ENCODE measurements at regions not wholly inside any gene's neighbourhood (a gene's known extent, or its start where the extent isn't known, plus 50 kb on each side); places are given as distances from the start of the nearest gene placed in this dataset.

DNA sequence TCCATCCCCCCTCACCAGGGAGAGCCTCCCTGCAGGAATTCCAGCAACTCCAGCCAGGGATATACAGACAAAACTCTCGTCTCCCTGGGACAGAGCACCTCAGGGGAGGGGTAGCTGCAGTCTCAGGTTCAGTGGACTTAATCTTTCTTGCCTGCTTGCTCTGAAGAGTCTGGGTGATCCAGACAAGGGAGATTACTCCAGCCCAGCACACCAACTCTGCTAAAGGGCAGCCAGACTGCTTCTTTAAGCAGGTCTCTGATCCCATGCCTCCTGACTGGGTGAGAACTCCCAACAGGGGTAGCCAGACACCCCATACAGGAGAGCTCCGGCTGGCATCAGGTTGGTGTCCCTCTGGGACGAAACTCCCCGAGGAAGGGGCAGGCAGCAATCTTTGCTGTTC is 888.7 kb downstream of the RAB28 start:
- DNase-seq (ENCODE audit: low read depth in 1 of 2, low spot score in 1 of 2) = no peak

DNA sequence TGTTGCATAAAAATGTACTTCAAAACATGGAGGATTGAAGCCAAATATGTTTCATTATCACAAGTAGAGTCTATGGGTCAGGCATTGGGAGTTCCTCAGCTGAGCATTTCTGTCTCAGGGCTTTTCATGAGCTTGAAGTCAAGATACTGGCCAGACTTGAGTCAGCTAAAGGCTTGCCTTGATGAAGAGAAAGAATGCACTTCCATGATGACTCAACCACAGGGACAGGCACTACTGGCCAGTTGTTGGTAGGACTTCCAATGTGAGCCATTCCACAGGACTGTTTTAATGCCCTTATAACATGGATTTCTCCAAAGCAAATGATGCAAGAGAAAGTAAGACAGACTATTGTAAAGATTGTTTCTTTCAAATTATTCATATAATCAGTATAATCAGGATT is 895.6 kb downstream of the RAB28 start:
- no peak for DNase-seq (ENCODE audit: low read depth in 1 of 2, low spot score in 1 of 2)

DNA sequence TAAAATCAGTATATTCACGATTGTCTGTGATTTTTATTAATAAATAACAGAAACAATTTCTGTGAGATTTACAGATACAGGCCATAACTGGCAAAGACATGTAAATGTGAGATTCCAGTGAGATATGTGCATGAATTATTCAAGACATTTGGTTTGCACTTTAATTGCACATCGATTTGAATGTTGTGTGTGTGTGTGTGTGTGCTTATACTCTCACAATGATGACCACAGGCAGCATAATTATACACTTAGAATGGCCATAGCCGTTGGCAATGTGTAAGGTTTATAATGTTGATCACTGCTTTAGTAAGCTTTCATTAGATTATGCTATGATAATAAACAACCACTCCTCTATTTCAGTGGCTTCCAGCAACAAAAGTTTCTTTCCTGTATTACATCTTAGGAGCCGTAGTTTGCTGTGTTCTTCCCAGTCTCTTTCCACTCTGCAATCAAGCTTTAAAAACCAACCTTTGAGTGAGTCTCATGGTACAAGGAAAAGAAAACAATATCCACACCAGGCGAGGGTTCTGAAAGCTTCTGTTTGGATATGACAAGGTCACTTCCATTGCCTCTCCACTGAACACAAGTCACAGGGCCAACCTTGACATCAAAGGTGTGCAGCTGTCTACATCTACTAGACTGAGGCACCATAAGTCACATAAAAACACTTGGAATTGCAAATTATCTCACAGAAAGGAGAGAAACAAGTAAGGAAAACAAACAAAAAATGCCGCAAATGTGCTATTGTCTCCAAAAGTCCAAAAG is 897.7 kb downstream of the RAB28 start:
- DNase-seq (ENCODE audit: low read depth in 1 of 2, low spot score in 1 of 2) = no peak

GRCh38 chr4:12584116-12584875 is 899.8 kb downstream of the RAB28 start:
- DNase-seq (ENCODE audit: low read depth in 1 of 2, low spot score in 1 of 2) = no peak

- DNase-seq (ENCODE audit: low read depth in 1 of 2, low spot score in 1 of 2) = no peak
These were observed 900.9 kb downstream of the RAB28 start for GRCh38 chr4:12583275-12583674.

GRCh38 chr4:12580787-12581186 is 903.4 kb downstream of the RAB28 start:
- no peak for DNase-seq (ENCODE audit: low read depth in 1 of 2, low spot score in 1 of 2)

- no peak for DNase-seq (ENCODE audit: low read depth in 1 of 2, low spot score in 1 of 2)
These were observed 905.0 kb downstream of the RAB28 start for GRCh38 chr4:12579172-12579571.

DNA sequence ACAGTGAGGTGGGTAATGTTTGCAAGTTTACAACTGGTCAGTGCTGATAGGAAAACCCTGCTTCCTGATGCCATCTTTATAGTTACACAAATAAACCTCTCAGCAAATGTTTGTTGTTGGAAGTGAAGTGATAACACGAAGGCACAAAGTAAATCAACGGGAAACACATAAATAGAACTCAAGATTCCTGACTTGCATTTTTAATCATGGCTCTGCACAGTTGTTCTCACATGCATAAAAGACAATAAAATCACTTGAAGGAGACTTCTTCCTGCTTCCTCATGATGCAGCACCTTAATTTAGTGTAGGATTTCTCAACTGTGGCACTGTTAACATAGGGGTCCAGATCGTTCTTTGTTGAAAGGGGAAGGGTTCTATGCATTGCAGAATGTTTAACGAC is 907.7 kb downstream of the RAB28 start:
- DNase-seq (ENCODE audit: low read depth in 1 of 2, low spot score in 1 of 2) = no peak

DNA sequence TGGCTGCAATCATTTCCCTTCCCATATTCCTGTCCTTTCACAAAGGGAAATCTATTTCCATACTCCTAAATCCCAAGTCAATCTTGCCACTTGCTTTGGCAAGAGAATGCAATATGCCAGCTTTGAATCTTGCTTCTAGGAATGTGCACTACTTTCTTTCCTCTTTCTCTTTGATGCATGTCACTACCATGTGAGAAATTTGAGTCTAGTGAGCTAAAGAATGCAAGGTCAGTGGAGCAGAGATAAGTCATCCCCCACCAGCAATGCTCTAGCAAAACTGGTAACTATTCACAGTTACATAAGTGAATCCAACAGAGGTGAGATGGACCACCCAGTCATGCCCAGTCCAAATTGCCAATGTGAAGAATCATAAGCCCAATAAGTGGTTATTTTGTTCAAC is 910.4 kb downstream of the RAB28 start:
- no peak for DNase-seq (ENCODE audit: low read depth in 1 of 2, low spot score in 1 of 2)

DNA sequence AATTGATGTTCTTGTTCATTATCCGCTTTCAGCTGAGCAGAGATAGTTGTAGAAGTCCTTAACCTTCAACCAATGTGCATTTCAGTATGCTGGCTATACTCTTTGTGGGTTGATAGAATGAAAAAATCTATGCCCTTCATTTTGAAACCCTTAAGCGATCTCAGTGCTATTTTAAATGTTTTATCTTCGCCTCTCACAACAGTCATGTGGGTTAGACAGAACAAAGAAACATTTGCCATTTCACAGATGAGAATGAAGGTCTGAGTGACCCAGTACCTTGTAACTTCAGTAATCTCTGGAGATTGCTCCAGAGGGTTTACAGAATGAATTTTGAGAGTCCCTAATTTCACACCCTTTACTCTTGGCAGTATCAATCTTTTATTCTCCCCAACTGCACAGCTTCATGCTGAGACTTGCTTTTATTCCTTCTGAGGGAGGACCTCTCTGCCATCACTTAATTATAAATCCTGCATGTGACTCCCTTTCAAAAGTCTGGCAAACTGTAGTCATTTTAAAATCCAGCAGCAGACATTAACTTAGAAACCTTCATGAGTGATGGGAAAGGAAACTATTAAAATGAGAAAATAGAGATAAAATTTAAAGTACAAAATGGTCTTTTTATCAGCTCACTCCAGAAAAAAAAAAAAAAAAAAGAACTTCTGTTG is 921.5 kb downstream of the RAB28 start:
- no peak for DNase-seq (ENCODE audit: low read depth in 1 of 2, low spot score in 1 of 2)

DNA sequence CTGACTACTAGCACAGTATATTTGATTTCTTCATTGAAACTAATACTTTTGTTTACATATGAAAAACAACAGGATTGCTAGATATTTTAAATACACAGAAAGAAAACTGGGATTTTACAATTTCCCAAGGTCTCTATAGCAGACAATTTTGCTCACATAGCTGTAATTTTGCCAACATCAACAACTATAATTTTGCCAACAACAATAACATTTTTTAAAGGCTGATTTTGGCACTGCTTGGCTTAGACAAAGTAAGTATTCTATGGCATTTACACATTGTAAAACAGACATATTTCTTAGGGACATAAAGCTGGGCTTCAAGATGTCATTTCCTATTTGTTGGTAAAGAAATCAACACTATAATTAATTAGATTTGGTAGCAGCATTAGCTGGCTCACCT is 922.1 kb downstream of the RAB28 start:
- DNase-seq (ENCODE audit: low read depth in 1 of 2, low spot score in 1 of 2) = no peak

- DNase-seq (ENCODE audit: low read depth in 1 of 2, low spot score in 1 of 2) = no peak
These were observed 929.1 kb downstream of the RAB28 start for GRCh38 chr4:12555011-12555410.

DNA sequence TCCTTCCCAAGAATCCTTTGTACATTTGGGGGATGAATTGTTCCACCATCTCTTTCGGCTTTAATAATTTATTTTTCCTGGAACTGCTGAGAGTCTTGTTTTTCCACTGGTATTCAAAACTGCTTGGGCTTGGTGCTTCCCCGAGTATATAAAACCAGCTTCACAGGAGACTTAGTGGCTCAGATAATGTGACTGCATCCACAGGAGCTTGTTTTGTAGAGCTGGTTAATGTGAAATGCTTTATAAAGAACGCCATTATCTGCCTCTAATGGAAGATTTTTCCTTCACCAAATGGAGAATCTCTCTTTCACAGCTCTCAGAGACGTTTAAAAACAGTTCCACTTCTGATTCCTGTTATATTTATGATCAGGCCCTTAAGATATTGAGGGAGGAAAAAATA is 935.5 kb downstream of the RAB28 start:
- DNase-seq (ENCODE audit: low read depth in 1 of 2, low spot score in 1 of 2) = no peak

DNA sequence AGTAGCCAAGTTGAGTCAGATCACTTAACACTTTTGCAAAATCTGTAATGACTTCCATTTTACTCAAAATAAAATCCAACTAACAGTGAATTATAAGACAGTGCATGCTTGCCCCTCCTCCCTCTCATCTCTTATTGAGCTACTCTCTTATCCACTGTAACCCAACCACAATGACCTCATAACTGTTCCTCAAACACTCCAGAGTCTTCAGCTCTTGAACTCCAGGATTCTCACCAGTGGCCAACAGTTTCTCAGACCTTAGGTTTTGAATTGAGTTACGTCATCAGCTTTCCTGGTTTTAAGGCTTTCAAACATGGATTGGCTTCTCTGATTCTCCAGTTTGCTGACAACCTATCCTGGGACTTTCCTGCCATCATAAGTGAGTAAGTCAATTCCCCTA is 938.3 kb downstream of the RAB28 start:
- DNase-seq (ENCODE audit: low read depth in 1 of 2, low spot score in 1 of 2) = no peak

DNA sequence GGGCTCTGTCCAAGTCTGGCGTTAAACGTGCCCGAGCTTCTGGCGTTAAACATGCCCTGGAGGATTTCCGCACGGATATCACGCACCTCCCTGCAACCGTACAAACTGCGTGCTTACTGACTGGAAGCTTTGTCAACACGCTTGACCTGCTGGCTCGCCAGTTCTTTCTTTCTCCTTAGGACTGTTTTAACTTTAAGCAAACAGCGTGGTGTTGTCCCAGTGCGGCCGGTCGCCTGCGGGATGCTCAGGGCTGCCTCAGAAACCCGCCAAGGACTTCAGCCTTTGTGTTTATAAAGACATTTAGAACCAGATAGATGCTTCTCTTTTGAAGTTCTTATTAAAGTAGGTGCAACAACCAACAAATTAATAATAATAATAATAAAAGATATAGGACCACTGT is 946.0 kb downstream of the RAB28 start:
- no peak for DNase-seq (ENCODE audit: low read depth in 1 of 2, low spot score in 1 of 2)

DNA sequence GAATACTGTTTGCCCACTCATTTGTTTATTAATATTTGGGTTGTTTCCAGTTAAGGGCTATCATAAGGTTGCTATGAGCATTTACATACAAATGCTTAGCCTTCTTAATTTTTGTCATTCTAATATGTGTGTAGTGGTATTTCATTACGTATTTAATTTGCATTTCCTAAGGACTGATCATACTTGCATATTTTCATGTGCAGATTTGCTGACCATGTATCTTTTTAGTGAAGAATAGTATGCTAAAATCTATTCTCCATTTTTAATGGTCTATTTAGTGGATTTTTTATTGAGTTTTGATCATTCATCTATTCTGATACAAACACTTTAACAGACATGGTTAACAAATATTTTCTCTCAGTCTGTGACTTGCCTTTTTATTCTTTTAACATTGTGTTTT is 949.5 kb downstream of the RAB28 start:
- no peak for DNase-seq (ENCODE audit: low read depth in 1 of 2, low spot score in 1 of 2)

- no peak for DNase-seq (ENCODE audit: low read depth in 1 of 2, low spot score in 1 of 2)
These were observed 964.7 kb downstream of the RAB28 start for GRCh38 chr4:12519426-12519825.

GRCh38 chr4:12507868-12508481 is 976.2 kb downstream of the RAB28 start:
- DNase-seq (ENCODE audit: low read depth in 1 of 2, low spot score in 1 of 2) = no peak

GRCh38 chr4:12500409-12500808 is 983.7 kb downstream of the RAB28 start:
- no peak for DNase-seq (ENCODE audit: low read depth in 1 of 2, low spot score in 1 of 2)

- no peak for DNase-seq (ENCODE audit: low read depth in 1 of 2, low spot score in 1 of 2)
These were observed 984.4 kb downstream of the RAB28 start for GRCh38 chr4:12499693-12500092.

DNA sequence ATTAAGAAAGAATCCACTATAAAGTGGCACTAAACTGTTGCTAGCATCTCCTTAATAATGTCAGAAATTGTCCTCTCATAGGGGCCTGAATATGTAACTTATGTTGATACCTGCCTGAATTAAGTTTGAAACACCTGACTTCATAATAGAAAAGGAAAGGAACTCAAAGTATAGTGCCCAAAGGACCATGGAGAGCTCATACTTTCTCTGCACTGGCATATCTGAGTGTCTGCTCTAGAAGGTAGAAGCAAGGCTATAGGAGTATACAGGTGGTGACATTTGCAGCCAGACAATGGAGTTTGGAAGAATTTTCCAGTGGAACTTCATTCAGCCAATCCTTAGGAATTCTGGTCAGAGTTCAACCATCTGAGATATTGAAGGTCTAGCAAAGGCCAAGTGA is 988.9 kb downstream of the RAB28 start:
- DNase-seq (ENCODE audit: low read depth in 1 of 2, low spot score in 1 of 2) = no peak

All from activated CD4-positive, alpha-beta T cell treated with anti-CD3 and anti-CD28 coated beads, Interleukin-2, amount 50 U/mL, for 24 hours (primary cell).